Sigmoid colon (tissue), 6 donors: ENCODE measurements at regions not wholly inside any gene's neighbourhood (a gene's known extent, or its start where the extent isn't known, plus 50 kb on each side); places are given as distances from the start of the nearest gene placed in this dataset.
"Not testable (repeated sequence)": the region's sequence is repeated elsewhere in the genome, so short reads cannot be mapped to it uniquely, and the experiment has no call there.

Experiments used
- DNase-seq: peaks from one replicate; pipeline ENCODE4 v3.0.0-alpha.2; 2019
- H3K27ac ChIP-seq, 4 donors: fragments of 200-600 bp; sonication (generic); one replicate each; pipeline ENCODE4 v1.5.1; 2016 to 2019; ENCODE audit warnings: mild to moderate bottlenecking in 1 of 4
- H3K27me3 ChIP-seq, 3 donors: fragments of 200-600 bp; sonication (generic); one replicate each; pipeline ENCODE4 v1.5.1; 2019; ENCODE audit warnings: mild to moderate bottlenecking in 1 of 3
- H3K36me3 ChIP-seq, 4 donors: fragments of 200-600 bp; sonication (generic); one replicate each; pipeline ENCODE4 v1.5.1; 2016 to 2019
- H3K4me1 ChIP-seq, 4 donors: fragments of 200-600 bp; sonication (generic); one replicate each; pipeline ENCODE4 v1.5.1; 2017 to 2019
- H3K4me3 ChIP-seq, 4 donors: fragments of 200-600 bp; sonication (generic); one replicate each; pipeline ENCODE4 v1.5.1; 2017 to 2019; ENCODE audit warnings: mild to moderate bottlenecking in 2 of 4, moderate library complexity in 1 of 4
- H3K9me3 ChIP-seq, 4 donors: fragments of 200-600 bp in 3 of 4; sonication (generic) in 3 of 4; one replicate each; pipeline versions ENCODE4 v1.5.1 to v1.6.1; 2013 to 2019
- CTCF ChIP-seq, 4 experiments: fragments of 450-650 bp in 3 of 4; fragments of 200-600 bp in 1 of 4; IDR thresholded peaks; one replicate each; pipeline ENCODE4 v1.5.1; 2016 to 2019; ENCODE audit warnings: antibody characterized with exemption in 4 of 4, mild to moderate bottlenecking in 3 of 4, moderate library complexity in 2 of 4
- EP300 ChIP-seq, 4 donors: sonication (generic); formaldehyde crosslinking; IDR thresholded peaks; one replicate each; pipeline ENCODE4 v1.6.1; 2017; ENCODE audit warnings: antibody characterized with exemption in 4 of 4
- POLR2A ChIP-seq, 2 donors: fragments of 450-650 bp; IDR thresholded peaks; one replicate each; pipeline ENCODE4 v1.6.1; 2016; ENCODE audit warnings: antibody characterized with exemption in 2 of 2, mild to moderate bottlenecking in 2 of 2, moderate library complexity in 2 of 2
- POLR2AphosphoS5 ChIP-seq, 4 donors: sonication (generic); formaldehyde crosslinking; IDR thresholded peaks; one replicate each; pipeline ENCODE4 v1.6.1; 2017; ENCODE audit warnings: antibody characterized with exemption in 4 of 4
- WGBS, 2 donors: extraction: QIAGEN DNeasy Blood & Tissue Kit; methylation state at CpG; one replicate each; pipeline ENCODE4 v1.1.7; 2013; 5-methylcytosine and 5-hydroxymethylcytosine counted together
- intact Hi-C: fragments of 100-400 bp; cut with DNase I; formaldehyde crosslinking; loops from one replicate; pipeline ENCODE4 v1.15.1; 2023
- donor health status: healthy with polysubstance abuse.
- donor health status: healthy.

DNA sequence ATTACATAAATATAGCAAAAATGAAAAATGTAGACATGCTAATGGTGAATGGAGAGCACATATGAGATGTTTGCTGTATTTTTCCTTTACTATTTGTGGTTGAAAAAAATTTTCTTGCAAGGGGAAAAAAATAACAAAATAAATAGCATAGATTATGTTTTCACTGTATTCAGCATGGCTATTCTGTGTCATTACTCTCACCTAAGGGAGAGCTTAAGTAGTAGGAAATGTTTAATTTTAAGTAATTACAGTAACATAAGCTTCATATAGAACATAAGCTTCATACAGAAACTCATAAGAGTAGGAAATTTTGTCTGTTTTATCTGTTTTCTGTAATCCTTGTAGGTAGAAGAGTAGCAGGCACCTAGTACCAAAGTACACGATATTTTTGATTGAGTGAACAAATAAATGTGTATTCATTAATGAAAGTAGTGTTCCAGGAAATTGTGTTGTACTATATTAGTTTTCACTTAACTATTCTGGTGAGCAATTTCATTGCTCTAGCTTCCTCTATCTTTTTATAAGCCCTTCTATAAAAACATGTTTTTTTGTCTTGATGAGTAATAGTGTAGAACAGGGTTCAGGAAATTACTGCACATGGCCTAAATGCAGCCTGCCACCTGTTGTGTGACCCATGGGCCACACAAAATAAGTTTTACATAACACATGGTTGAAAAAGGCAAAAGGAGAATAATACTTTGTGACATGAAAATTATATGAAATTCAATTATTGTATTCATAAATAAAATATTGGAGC lies 1025.0 kb upstream of the CDH10 start:
- intact Hi-C loops: no loop called here
- DNase-seq: no peak

GRCh38 chr5:25662610-25663009 lies 1017.8 kb upstream of the CDH10 start:
- WGBS, 2 donors: 74 to 76% methylated on average over 2 of the region's 2 CpGs
- Histone ChIP-seq H3K27ac (no peak overlapping the region), H3K4me1 (no peaks in the 10 kb centered on the region), H3K9me3 (peaks cover 0 to 10% (median 3%) of the 10 kb centered on the region in 4 donors), H3K27me3 (no peaks in the 10 kb centered on the region), H3K36me3 (no peaks in the 10 kb centered on the region), H3K4me3 (no peak overlapping the region)
- no peak for DNase-seq
- intact Hi-C loops: no loop called here
- TF ChIP-seq POLR2A (IDR thresholded peaks at IDR 0.05) (no peak), POLR2AphosphoS5 (IDR thresholded peaks at IDR 0.05) (no peak), EP300 (IDR thresholded peaks at IDR 0.05) (no peak)

More for the DNA sequence above, 1025.0 kb upstream of the CDH10 start:
- no peaks in the 10 kb centered on the region for H3K27me3 ChIP-seq
- WGBS, 2 donors: 69 to 83% methylated on average over 1 of the region's 1 CpG
- H3K36me3 ChIP-seq: no peaks in the 10 kb centered on the region
- H3K9me3 ChIP-seq: peaks cover 0 to 4% (median 0%) of the 10 kb centered on the region in 4 donors
- no peak overlapping the region for H3K27ac ChIP-seq
- H3K4me1 ChIP-seq: no peaks in the 10 kb centered on the region
- H3K4me3 ChIP-seq: no peak overlapping the region
- TF ChIP-seq EP300 (IDR thresholded peaks at IDR 0.05) (no peak), POLR2AphosphoS5 (IDR thresholded peaks at IDR 0.05) (no peak), POLR2A (IDR thresholded peaks at IDR 0.05) (no peak), CTCF (IDR thresholded peaks at IDR 0.05) (no peak)

DNA sequence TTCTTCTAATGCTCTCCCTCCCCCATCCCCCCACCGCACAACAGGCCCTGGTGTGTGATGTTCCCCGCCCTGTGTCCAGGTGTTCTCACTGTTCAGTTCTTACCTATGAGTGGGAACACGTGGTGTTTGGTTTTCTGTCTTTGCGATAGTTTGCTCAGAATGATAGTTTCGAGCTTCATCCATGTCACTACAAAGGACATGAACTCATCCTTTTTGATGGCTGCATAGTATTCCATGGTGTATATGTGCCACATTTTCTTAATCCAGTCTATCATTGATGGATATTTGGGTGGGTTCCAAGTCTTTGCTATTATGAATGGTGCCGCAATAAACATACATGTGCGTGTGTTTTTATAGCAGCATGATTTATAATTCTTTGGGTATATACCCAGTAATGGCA lies 1005.5 kb upstream of the CDH10 start:
- H3K36me3 ChIP-seq, DNase-seq, H3K4me3 ChIP-seq, H3K27ac ChIP-seq, H3K27me3 ChIP-seq, H3K9me3 ChIP-seq, H3K4me1 ChIP-seq, intact Hi-C loops: not testable (repeated sequence)
- WGBS, 2 donors: 93 to 95% methylated on average over 7 of the region's 7 CpGs

DNA sequence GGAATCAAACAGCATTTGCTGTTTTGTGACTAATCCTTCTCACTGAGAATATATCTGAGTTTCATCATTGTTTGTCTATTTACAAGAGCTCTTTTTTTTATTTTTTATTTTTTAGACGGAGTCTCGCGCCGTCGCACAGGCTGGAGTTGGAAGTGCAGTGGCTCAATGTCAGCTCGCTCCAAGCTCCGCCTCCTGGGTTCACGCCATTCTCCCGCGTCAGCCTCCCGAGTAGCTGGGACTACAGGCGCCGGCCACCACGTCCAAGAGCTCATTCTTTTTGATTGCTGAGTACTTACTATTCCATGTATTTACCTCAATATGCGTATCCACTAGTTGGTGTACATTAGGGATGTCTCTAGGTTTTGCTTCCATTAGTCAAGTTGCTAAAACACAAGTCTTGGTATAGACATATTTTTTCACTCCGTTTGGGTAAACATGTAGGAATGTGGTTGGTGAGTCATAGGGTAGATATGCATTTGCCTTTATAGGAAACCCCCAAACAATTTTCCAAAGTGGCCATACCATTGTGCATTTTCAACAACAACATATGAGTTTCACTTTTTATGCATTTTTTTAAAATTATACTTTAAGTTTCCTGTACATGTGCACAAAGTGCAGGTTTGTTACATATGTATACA lies 1005.0 kb upstream of the CDH10 start:
- no peaks in the 10 kb centered on the region for H3K27me3 ChIP-seq
- DNase-seq: no peak
- 97% methylated on average over 16 of the region's 16 CpGs for WGBS, 2 donors
- H3K4me3 ChIP-seq: no peak overlapping the region
- intact Hi-C loops: no loop called here
- no peaks in the 10 kb centered on the region for H3K36me3 ChIP-seq
- no peaks in the 10 kb centered on the region for H3K4me1 ChIP-seq
- H3K27ac ChIP-seq: no peak overlapping the region
- TF ChIP-seq POLR2AphosphoS5 (IDR thresholded peaks at IDR 0.05) (no peak), CTCF (IDR thresholded peaks at IDR 0.05) (no peak), POLR2A (IDR thresholded peaks at IDR 0.05) (no peak), EP300 (IDR thresholded peaks at IDR 0.05) (no peak)
- H3K9me3 ChIP-seq: no peaks in the 10 kb centered on the region

DNA sequence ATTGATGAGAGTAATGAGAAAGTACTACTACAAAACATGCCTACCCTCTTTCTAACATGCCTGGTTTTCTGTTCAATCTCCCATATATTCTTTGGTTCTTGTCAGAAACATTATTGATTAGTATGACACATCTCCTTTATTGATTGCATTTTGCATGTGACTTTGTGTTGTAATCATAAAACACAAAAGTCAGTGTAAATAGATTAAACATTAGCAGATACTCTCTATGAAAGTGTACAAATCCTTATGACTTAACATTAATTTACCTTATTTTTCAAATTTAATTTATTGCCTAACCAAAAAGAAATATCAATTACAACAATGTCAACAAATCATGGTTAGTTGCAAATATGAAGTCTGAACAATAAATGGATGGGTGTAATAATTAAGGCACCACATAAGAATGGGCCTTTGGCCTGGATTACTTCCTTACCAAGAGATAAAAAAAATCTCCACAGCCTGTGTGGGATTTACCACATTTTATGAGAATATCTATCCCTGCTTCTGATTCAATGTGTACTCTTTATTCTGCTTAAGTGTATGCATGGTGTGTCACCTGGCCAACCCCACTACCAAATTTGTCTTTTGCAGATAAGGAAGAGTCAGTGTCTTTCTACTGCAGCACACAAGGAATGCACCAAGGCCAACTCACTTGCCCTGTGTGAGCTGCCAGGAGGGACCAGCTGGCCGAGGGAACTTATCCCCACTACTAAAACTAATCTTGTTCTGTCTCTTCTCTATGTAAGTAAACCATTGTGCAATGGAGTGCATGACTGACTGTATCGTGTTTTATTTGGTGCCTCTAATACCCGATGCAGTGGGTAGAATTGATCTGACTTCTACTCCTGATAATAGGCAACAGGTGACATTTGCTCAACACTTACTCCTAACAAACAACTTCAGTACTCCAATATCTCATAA lies 1001.9 kb upstream of the CDH10 start:
- Histone ChIP-seq H3K9me3 (no peaks in the 10 kb centered on the region), H3K36me3 (no peaks in the 10 kb centered on the region), H3K27me3 (no peaks in the 10 kb centered on the region), H3K4me3 (no peak overlapping the region), H3K4me1 (no peaks in the 10 kb centered on the region), H3K27ac (no peak overlapping the region)
- intact Hi-C loops: no loop called here
- TF ChIP-seq CTCF (IDR thresholded peaks at IDR 0.05): no peak
- no peak for TF ChIP-seq EP300 (IDR thresholded peaks at IDR 0.05)
- TF ChIP-seq POLR2A (IDR thresholded peaks at IDR 0.05): no peak
- no peak for TF ChIP-seq POLR2AphosphoS5 (IDR thresholded peaks at IDR 0.05)
- no peak for DNase-seq
- 74 to 84% methylated on average over 3 of the region's 3 CpGs for WGBS, 2 donors
